K562 (cell line): ENCODE measurements at regions not wholly inside any gene's neighbourhood (a gene's known extent, or its start where the extent isn't known, plus 50 kb on each side); places are given as distances from the start of the nearest gene placed in this dataset.

Experiments used
- STAT5A ChIP-seq: IDR thresholded peaks from 2 replicates; pipeline ENCODE4 v1.6.1; 2012; ENCODE audit warnings: low read length, inconsistent platforms, borderline replicate concordance
- ZFX ChIP-seq: sonication (generic); formaldehyde crosslinking; IDR thresholded peaks from 2 replicates; pipeline ENCODE4 v1.8.0; 2022; ENCODE audit warnings: mild to moderate bottlenecking, missing genetic modification reagents, moderate library complexity
- ZKSCAN8 ChIP-seq: fragments of 200-800 bp; sonication (Bioruptor generic); IDR thresholded peaks from 2 replicates; pipeline ENCODE4 v1.6.1; 2016; ENCODE audit warnings: missing genetic modification characterization, missing compliant biosample characterization
- TF ChIP-seq, protein P1 (sequence below), 2 experiments: fragments of 450-650 bp; IDR thresholded peaks; 2 replicates each; pipeline ENCODE4 v1.6.1; 2016; ENCODE audit warnings: mild to moderate bottlenecking in 2 of 2, borderline replicate concordance in 1 of 2, low read depth in 1 of 2, moderate library complexity in 1 of 2
- TF ChIP-seq, protein P2 (sequence below): fragments of 250-450 bp; sonication (Bioruptor Pico); IDR thresholded peaks from 2 replicates; pipeline ENCODE4 v1.5.0; 2020; ENCODE audit warnings: mild to moderate bottlenecking, borderline replicate concordance
- TF ChIP-seq, protein P3 (sequence below): fragments of 450-650 bp; IDR thresholded peaks from 2 replicates; pipeline ENCODE4 v1.6.1; 2016; ENCODE audit warnings: antibody characterized with exemption
- TF ChIP-seq, protein P4 (sequence below): fragments of 250-450 bp; sonication (Bioruptor Pico); IDR thresholded peaks from 2 replicates; pipeline ENCODE4 v1.4.0; 2020; ENCODE audit warnings: mild to moderate bottlenecking

DNA sequence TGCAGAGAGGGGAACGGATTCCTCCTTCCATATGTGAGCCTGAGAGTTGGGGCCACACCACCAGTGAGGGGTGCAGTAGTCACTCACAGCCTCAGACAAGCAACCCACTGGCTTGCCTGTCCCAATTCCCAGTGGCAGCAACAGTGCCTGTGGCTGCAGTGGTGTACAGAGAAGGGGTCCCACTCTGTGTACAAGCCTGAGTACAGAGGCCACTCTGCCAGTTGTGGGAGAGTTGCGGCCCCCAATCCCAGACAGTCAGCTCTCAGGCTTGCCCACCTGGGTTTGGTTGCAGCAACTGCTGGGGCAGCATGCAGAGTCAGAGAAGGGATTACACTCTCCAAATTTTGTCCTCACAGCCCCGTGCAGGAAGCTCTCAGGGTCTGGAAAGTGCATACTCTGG is 133.2 kb upstream of the RFX3 start (continued):
- TF ChIP-seq, protein P1, sequence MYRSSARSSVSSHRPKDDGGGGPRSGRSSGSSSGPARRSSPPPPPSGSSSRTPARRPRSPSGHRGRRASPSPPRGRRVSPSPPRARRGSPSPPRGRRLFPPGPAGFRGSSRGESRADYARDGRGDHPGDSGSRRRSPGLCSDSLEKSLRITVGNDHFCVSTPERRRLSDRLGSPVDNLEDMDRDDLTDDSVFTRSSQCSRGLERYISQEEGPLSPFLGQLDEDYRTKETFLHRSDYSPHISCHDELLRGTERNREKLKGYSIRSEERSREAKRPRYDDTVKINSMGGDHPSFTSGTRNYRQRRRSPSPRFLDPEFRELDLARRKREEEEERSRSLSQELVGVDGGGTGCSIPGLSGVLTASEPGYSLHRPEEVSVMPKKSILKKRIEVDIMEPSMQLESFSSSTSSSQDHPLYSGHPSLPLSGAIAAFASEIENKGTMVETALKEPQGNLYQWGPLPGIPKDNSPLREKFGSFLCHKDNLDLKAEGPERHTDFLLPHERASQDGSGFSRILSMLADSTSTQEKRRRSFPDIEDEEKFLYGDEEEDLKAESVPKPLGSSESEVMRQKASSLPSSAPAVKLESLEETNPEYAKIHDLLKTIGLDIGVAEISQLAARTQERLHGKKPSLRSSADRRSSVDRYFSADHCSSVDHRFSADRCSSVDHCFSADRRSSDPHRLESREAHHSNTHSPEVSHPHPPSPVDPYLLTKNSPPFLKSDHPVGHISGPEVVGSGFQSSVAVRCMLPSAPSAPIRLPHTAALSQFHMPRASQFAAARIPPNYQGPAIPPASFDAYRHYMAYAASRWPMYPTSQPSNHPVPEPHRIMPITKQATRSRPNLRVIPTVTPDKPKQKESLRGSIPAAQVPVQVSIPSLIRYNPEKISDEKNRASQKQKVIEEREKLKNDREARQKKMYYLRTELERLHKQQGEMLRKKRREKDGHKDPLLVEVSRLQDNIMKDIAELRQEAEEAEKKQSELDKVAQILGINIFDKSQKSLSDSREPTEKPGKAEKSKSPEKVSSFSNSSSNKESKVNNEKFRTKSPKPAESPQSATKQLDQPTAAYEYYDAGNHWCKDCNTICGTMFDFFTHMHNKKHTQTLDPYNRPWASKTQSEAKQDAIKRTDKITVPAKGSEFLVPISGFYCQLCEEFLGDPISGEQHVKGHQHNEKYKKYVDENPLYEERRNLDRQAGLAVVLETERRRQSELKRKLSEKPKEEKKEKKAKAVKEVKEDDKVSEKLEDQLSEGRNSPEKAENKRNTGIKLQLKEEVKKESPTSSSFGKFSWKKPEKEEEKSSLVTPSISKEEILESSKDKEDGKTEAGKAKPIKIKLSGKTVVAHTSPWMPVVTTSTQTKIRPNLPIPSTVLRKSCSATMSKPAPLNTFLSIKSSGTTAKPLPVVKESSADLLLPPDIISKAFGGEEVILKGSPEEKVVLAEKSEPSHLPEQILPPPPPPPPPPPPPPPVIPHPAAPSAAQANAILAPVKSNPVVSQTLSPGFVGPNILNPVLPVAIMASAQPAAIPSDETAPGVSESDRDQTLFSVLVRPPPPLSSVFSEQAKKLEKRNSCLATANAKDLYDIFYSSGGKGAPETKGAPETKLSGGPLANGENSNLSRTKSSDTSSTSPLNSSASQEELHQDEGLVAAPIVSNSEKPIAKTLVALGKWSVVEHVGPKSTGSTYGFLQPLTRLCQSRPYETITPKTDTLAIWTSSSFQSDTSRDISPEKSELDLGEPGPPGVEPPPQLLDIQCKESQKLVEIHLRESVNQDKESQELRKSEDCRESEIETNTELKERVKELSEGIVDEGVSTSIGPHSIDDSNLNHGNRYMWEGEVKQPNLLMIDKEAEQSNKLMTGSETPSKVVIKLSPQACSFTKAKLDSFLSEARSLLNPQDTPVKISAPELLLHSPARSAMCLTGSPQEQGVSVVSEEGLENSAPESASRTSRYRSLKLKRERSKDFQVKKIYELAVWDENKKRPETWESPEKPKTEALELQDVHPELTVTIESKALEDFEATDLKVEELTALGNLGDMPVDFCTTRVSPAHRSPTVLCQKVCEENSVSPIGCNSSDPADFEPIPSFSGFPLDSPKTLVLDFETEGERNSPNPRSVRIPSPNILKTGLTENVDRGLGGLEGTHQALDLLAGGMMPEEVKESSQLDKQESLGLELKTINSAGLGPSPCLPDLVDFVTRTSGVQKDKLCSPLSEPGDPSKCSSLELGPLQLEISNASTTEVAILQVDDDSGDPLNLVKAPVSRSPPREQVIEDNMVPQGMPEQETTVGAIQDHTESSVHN (IDR thresholded peaks at IDR 0.05; ENCODE audit: borderline replicate concordance in 1 of 2, low read depth in 1 of 2), result no peak
- TF ChIP-seq ZKSCAN8 (CRISPR knock-in tag), result no peak
- TF ChIP-seq, protein P2, sequence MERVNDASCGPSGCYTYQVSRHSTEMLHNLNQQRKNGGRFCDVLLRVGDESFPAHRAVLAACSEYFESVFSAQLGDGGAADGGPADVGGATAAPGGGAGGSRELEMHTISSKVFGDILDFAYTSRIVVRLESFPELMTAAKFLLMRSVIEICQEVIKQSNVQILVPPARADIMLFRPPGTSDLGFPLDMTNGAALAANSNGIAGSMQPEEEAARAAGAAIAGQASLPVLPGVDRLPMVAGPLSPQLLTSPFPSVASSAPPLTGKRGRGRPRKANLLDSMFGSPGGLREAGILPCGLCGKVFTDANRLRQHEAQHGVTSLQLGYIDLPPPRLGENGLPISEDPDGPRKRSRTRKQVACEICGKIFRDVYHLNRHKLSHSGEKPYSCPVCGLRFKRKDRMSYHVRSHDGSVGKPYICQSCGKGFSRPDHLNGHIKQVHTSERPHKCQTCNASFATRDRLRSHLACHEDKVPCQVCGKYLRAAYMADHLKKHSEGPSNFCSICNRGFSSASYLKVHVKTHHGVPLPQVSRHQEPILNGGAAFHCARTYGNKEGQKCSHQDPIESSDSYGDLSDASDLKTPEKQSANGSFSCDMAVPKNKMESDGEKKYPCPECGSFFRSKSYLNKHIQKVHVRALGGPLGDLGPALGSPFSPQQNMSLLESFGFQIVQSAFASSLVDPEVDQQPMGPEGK (CRISPR knock-in tag), result no peak
- TF ChIP-seq, protein P3, sequence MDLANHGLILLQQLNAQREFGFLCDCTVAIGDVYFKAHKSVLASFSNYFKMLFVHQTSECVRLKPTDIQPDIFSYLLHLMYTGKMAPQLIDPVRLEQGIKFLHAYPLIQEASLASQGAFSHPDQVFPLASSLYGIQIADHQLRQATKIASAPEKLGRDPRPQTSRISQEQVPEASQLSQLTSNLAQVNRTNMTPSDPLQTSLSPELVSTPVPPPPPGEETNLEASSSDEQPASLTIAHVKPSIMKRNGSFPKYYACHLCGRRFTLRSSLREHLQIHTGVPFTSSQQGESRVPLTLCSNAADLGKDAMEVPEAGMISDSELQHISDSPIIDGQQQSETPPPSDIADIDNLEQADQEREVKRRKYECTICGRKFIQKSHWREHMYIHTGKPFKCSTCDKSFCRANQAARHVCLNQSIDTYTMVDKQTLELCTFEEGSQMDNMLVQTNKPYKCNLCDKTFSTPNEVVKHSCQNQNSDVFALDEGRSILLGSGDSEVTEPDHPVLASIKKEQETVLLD, result no peak
- TF ChIP-seq, protein P4, sequence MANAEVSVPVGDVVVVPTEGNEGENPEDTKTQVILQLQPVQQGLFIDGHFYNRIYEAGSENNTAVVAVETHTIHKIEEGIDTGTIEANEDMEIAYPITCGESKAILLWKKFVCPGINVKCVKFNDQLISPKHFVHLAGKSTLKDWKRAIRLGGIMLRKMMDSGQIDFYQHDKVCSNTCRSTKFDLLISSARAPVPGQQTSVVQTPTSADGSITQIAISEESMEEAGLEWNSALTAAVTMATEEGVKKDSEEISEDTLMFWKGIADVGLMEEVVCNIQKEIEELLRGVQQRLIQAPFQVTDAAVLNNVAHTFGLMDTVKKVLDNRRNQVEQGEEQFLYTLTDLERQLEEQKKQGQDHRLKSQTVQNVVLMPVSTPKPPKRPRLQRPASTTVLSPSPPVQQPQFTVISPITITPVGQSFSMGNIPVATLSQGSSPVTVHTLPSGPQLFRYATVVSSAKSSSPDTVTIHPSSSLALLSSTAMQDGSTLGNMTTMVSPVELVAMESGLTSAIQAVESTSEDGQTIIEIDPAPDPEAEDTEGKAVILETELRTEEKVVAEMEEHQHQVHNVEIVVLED (CRISPR knock-in tag), result no peak
- no peak for TF ChIP-seq STAT5A
- TF ChIP-seq ZFX (CRISPR knock-in tag), result no peak
